Transverse colon (tissue), 4 donors: ENCODE measurements at regions not wholly inside any gene's neighbourhood (a gene's known extent, or its start where the extent isn't known, plus 50 kb on each side); places are given as distances from the start of the nearest gene placed in this dataset.

ENCODE experiments used
- CTCF ChIP-seq, 5 experiments: fragments of 200-600 bp in 3 of 5; fragments of 450-650 bp in 2 of 5; sonication (generic) in 3 of 5; IDR thresholded peaks; 1 replicate in 2 of 5; 2 replicates in 3 of 5; pipeline ENCODE4 v1.5.1; 2016 to 2017; ENCODE audit warnings: antibody characterized with exemption in 5 of 5, inconsistent platforms in 3 of 5, mild to moderate bottlenecking in 2 of 5, moderate library complexity in 1 of 5
- POLR2A ChIP-seq: fragments of 450-650 bp; IDR thresholded peaks from one replicate; pipeline ENCODE4 v1.6.1; 2016; ENCODE audit warnings: antibody characterized with exemption, mild to moderate bottlenecking, moderate library complexity
- POLR2AphosphoS5 ChIP-seq, 3 donors: sonication (generic); formaldehyde crosslinking; IDR thresholded peaks; one replicate each; pipeline ENCODE4 v1.6.1; 2016; ENCODE audit warnings: antibody characterized with exemption in 3 of 3

DNA sequence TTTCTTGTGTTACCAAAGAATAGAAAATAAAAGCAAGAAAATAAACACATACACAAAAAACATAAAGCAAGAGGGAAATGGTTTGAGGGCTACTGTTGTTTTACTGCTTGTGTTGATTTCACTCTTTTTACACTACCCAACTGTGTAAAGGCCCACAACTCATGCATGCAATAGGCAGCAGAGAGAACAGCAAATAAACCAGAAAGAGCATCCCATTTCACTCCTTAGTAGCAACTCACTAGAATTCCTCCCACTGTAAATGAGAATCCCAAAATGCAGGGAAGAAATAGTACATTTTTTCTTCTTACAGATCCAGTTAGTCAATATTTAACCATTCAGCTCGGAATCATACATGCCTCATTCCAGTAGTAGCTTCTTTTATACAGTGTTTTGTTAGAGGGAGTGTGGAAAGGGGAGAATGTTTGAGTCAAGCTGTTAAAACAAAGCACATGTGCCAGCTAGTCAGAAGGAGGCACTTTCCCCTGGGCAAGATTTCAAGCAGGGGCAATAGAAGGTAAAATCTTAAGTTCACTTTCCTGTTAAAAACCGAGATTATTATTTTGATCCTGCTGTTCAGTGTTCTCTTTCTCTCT is 147.2 kb upstream of the FAM98A start:
- TF ChIP-seq CTCF (IDR thresholded peaks at IDR 0.05) (no peak), POLR2AphosphoS5 (IDR thresholded peaks at IDR 0.05) (no peak), POLR2A (no peak)
